A673 (cell line): ENCODE measurements at regions not wholly inside any gene's neighbourhood (a gene's known extent, or its start where the extent isn't known, plus 50 kb on each side); places are given as distances from the start of the nearest gene placed in this dataset.

Source experiments
- BruUV-seq: library from RNA; stranded (reverse); fragments of 400-500 nt; replicated peaks from 2 replicates; lab custom pipeline; 2021; lab: Mats Ljungman, UMichigan
- CTCF ChIA-PET: fragments of 300-600 bp; sonication (Branson Sonifier 250); formaldehyde crosslinking; loops from one replicate; lab custom pipeline; 2022; ENCODE audit warnings: antibody characterized with exemption; lab: Charles Lee
- POLR2A ChIA-PET: fragments of 300-600 bp; sonication (Branson Sonifier 250); formaldehyde crosslinking; loops from one replicate; lab custom pipeline; 2022; ENCODE audit warnings: antibody characterized with exemption; ENCODE audit not compliant: low non-redundant PET; lab: Charles Lee
- DNase-seq: peaks from one replicate; pipeline ENCODE4 v3.0.0-alpha.2; 2015; ENCODE audit warnings: low spot score
- H3K27ac ChIP-seq: fragments of 200-600 bp; sonication (generic); 2 replicates; pipeline ENCODE4 v1.5.1; 2016; ENCODE audit warnings: mixed run types, low read depth, mild to moderate bottlenecking, mixed read lengths, antibody characterized with exemption, low read length; ENCODE audit not compliant: poor library complexity, severe bottlenecking
- H3K27me3 ChIP-seq: fragments of 200-600 bp; sonication (generic); replicated peaks from 2 replicates; pipeline ENCODE4 v1.6.1; 2017; ENCODE audit warnings: mixed run types, low read depth, mild to moderate bottlenecking, mixed read lengths, antibody characterized with exemption, low read length; ENCODE audit not compliant: insufficient read depth, poor library complexity
- H3K36me3 ChIP-seq: fragments of 200-600 bp; sonication (generic); 2 replicates; pipeline ENCODE4 v1.6.1; 2016; ENCODE audit warnings: mixed run types, mild to moderate bottlenecking, mixed read lengths, antibody characterized with exemption, low read length; ENCODE audit not compliant: insufficient read depth, poor library complexity, severe bottlenecking
- H3K4me1 ChIP-seq: fragments of 200-600 bp; sonication (generic); 2 replicates; pipeline ENCODE4 v1.6.1; 2017; ENCODE audit warnings: mixed run types, mild to moderate bottlenecking, mixed read lengths, antibody characterized with exemption, low read length; ENCODE audit not compliant: insufficient read depth, poor library complexity, severe bottlenecking
- H3K4me3 ChIP-seq: fragments of 200-600 bp; sonication (generic); 2 replicates; pipeline ENCODE4 v1.5.1; 2016; ENCODE audit warnings: low read depth, mixed run types, mild to moderate bottlenecking, mixed read lengths, low read length; ENCODE audit not compliant: poor library complexity, severe bottlenecking
- H3K9me3 ChIP-seq: fragments of 200-600 bp; sonication (generic); 2 replicates; pipeline ENCODE4 v1.6.1; 2016; ENCODE audit warnings: mixed run types, low read depth, mild to moderate bottlenecking, mixed read lengths, antibody characterized with exemption, low read length; ENCODE audit not compliant: poor library complexity, severe bottlenecking
- CTCF ChIP-seq: fragments of 300-800, 200-600 bp; sonication (generic); conservative IDR thresholded peaks from 2 replicates; pipeline ENCODE4 v1.5.1; 2017; ENCODE audit warnings: low read depth, mild to moderate bottlenecking, antibody characterized with exemption, low read length, moderate library complexity, mixed read lengths
- EZH2 ChIP-seq: fragments of 200-600 bp; sonication (generic); IDR thresholded peaks from 2 replicates; pipeline ENCODE4 v1.6.1; 2017; ENCODE audit warnings: borderline replicate concordance, low read depth, mild to moderate bottlenecking, mixed read lengths, antibody characterized with exemption, low read length; ENCODE audit not compliant: poor library complexity, severe bottlenecking
- intact Hi-C: fragments of 100-400 bp; cut with micrococcal nuclease; formaldehyde crosslinking; loops from one replicate; pipeline ENCODE4 v1.10.0; 2022; ENCODE audit not compliant: unreplicated experiment

- Histone ChIP-seq H3K27ac (no peak overlapping the region), H3K9me3 (no peaks in the 10 kb centered on the region), H3K4me3 (no peak overlapping the region), H3K36me3 (no peaks in the 10 kb centered on the region), H3K27me3 (peaks cover 14% of the 10 kb centered on the region), H3K4me1 (no peaks in the 10 kb centered on the region)
- no peak for DNase-seq
- no peak for TF ChIP-seq CTCF
- TF ChIP-seq EZH2 = no peak
- no TSS peak for BruUV-seq
- ChIA-PET CTCF (no interaction called here), POLR2A (no interaction called here)
- intact Hi-C loops = no loop called here
Observed at GRCh38 chr10:112094984-112095383, 88.6 kb downstream of the GPAM start.

GRCh38 chr10:112095731-112096130 is 87.8 kb downstream of the GPAM start:
- ChIA-PET CTCF (no interaction called here), POLR2A (no interaction called here)
- TF ChIP-seq CTCF (no peak), EZH2 (no peak)
- BruUV-seq = no TSS peak
- Histone ChIP-seq H3K27me3 (peaks cover 14% of the 10 kb centered on the region), H3K27ac (no peak overlapping the region), H3K4me3 (no peak overlapping the region), H3K4me1 (no peaks in the 10 kb centered on the region), H3K9me3 (no peaks in the 10 kb centered on the region), H3K36me3 (no peaks in the 10 kb centered on the region)
- DNase-seq = no peak
- intact Hi-C loops = no loop called here

- H3K4me1 ChIP-seq = no peaks in the 10 kb centered on the region
- TF ChIP-seq EZH2 (no peak), CTCF (no peak)
- no peaks in the 10 kb centered on the region for H3K36me3 ChIP-seq
- no peak for DNase-seq
- H3K4me3 ChIP-seq = no peak overlapping the region
- no peaks in the 10 kb centered on the region for H3K9me3 ChIP-seq
- H3K27me3 ChIP-seq = peaks cover 14% of the 10 kb centered on the region
- POLR2A ChIA-PET = interaction anchor here (0.5 kb wide), 1 partner anchor 358 kb away, joined by 3 read pairs; no protein-coding TSS in a partner anchor
- H3K27ac ChIP-seq = no peak overlapping the region
- intact Hi-C loops = no loop called here
- CTCF ChIA-PET = no interaction called here
- no TSS peak for BruUV-seq
Observed at GRCh38 chr10:112098682-112099081, 84.9 kb downstream of the GPAM start.
